H1 (cell line): ENCODE measurements at regions not wholly inside any gene's neighbourhood (a gene's known extent, or its start where the extent isn't known, plus 50 kb on each side); places are given as distances from the start of the nearest gene placed in this dataset.
A peak's percentile ranks its signal among the peaks of the same experiment; 100 is the strongest.

ENCODE experiments used
- CTCF ChIA-PET: fragments of 300-600 bp; sonication (Branson Sonifier 250); formaldehyde crosslinking; loops from one replicate; lab custom pipeline; 2021; ENCODE audit not compliant: partially characterized antibody; lab: Charles Lee
- POLR2A ChIA-PET: fragments of 300-600 bp; sonication (Branson Sonifier 250); formaldehyde crosslinking; loops from one replicate; lab custom pipeline; 2021; ENCODE audit warnings: inconsistent platforms; ENCODE audit not compliant: partially characterized antibody; lab: Charles Lee
- DNase-seq, 2 experiments: peaks; one replicate each; pipeline versions ENCODE4 v3.0.0 to v3.0.0-alpha.2; 2010 to 2022; ENCODE audit warnings: low spot score in 2 of 2, low read depth in 1 of 2, mixed read lengths in 1 of 2
- FAIRE-seq: peaks from 2 replicates; lab custom pipeline; 2011; peaks lifted over from hg19 to GRCh38; lab: Jason Lieb, UNC
- H2AFZ ChIP-seq: 2 replicates; pipeline ENCODE4 v1.8.1; 2012; ENCODE audit warnings: low read length, inconsistent platforms
- H2AK5ac ChIP-seq: 2 replicates; pipeline ENCODE4 v1.6.1; 2013; ENCODE audit warnings: low read depth, low read length
- H2BK120ac ChIP-seq: replicated peaks from 2 replicates; pipeline ENCODE3; 2013; ENCODE audit warnings: low read depth, low read length, inconsistent platforms
- H2BK12ac ChIP-seq: 2 replicates; pipeline ENCODE4 v1.6.1; 2013; ENCODE audit warnings: low read depth, low read length
- H2BK15ac ChIP-seq: 2 replicates; pipeline ENCODE4 v1.6.1; 2013; ENCODE audit warnings: low read length
- H2BK20ac ChIP-seq: 2 replicates; pipeline ENCODE4 v1.6.1; 2013; ENCODE audit warnings: low read length
- H2BK5ac ChIP-seq: 2 replicates; pipeline ENCODE4 v1.6.1; 2013; ENCODE audit warnings: low read depth, low read length
- H3K14ac ChIP-seq: 2 replicates; pipeline ENCODE4 v1.6.1; 2013; ENCODE audit warnings: inconsistent platforms; ENCODE audit not compliant: insufficient read length
- H3K18ac ChIP-seq: 2 replicates; pipeline ENCODE4 v1.6.1; 2013; ENCODE audit warnings: low read length; ENCODE audit errors: extremely low read depth
- H3K23ac ChIP-seq: 2 replicates; pipeline ENCODE4 v1.6.1; 2013; ENCODE audit warnings: inconsistent platforms; ENCODE audit not compliant: insufficient read length
- H3K23me2 ChIP-seq: 2 replicates; pipeline ENCODE4 v1.6.1; 2013; ENCODE audit warnings: low read depth, low read length
- H3K27ac ChIP-seq: 2 replicates; pipeline ENCODE4 v1.6.1; 2011; ENCODE audit warnings: low read depth, low read length, inconsistent platforms
- H3K27me3 ChIP-seq, 4 experiments: replicated peaks in 1 of 4; 1 replicate in 1 of 4; 2 replicates in 3 of 4; pipeline versions ENCODE4 v1.6.1 to v1.8.1; 2011 to 2013; ENCODE audit warnings: low read length in 3 of 4, mild to moderate bottlenecking in 3 of 4, inconsistent platforms in 2 of 4, mixed read lengths in 2 of 4, moderate library complexity in 1 of 4; ENCODE audit not compliant: control insufficient read depth in 3 of 4, insufficient read depth in 3 of 4; ENCODE audit errors: extremely low read depth in 1 of 4
- H3K36me3 ChIP-seq, 4 experiments: 2 replicates each; pipeline versions ENCODE4 v1.6.1 to v1.8.1; 2011 to 2013; ENCODE audit warnings: mild to moderate bottlenecking in 4 of 4, low read length in 3 of 4, moderate library complexity in 2 of 4, control low read depth in 1 of 4, inconsistent platforms in 1 of 4; ENCODE audit not compliant: insufficient read depth in 4 of 4, control insufficient read depth in 2 of 4
- H3K4ac ChIP-seq: replicated peaks from 2 replicates; pipeline ENCODE3; 2013; ENCODE audit warnings: low read length, low read depth, mixed read lengths, inconsistent platforms; ENCODE audit not compliant: insufficient read length
- H3K4me1 ChIP-seq, 4 experiments: replicated peaks in 1 of 4; 1 replicate in 1 of 4; 2 replicates in 3 of 4; pipeline versions ENCODE4 v1.6.1 to v1.8.1; 2011 to 2013; ENCODE audit warnings: low read length in 3 of 4, inconsistent platforms in 2 of 4, mixed read lengths in 1 of 4; ENCODE audit not compliant: insufficient read depth in 4 of 4, control insufficient read depth in 3 of 4
- H3K4me2 ChIP-seq, 2 experiments: 2 replicates each; pipeline versions ENCODE4 v1.6.1 to v1.8.1; 2011 to 2013; ENCODE audit warnings: low read depth in 2 of 2, low read length in 2 of 2, control low read depth in 1 of 2, inconsistent platforms in 1 of 2, mild to moderate bottlenecking in 1 of 2; ENCODE audit not compliant: insufficient read depth in 1 of 2
- H3K4me3 ChIP-seq, 4 experiments: fragments of 200-600, 300-600 bp in 1 of 4; sonication (generic), shearing (Covaris generic), sonication (Bioruptor Twin) in 1 of 4; 2 replicates each; pipeline versions ENCODE4 v1.5.1 to v1.8.1; 2011 to 2016; ENCODE audit warnings: low read length in 4 of 4, low read depth in 3 of 4, control low read depth in 2 of 4, inconsistent platforms in 2 of 4, mild to moderate bottlenecking in 2 of 4, mixed read lengths in 1 of 4, moderate library complexity in 1 of 4; ENCODE audit not compliant: insufficient read depth in 2 of 4; ENCODE audit errors: extremely low read depth in 1 of 4
- H3K56ac ChIP-seq: replicated peaks from 2 replicates; pipeline ENCODE3; 2013; ENCODE audit warnings: low read depth, mild to moderate bottlenecking, mixed read lengths, low read length, inconsistent platforms; ENCODE audit not compliant: insufficient read length
- H3K79me1 ChIP-seq: 2 replicates; pipeline ENCODE4 v1.6.1; 2013; ENCODE audit warnings: low read depth, low read length, control low read depth
- H3K79me2 ChIP-seq, 2 experiments: 2 replicates each; pipeline versions ENCODE4 v1.6.1 to v1.8.1; 2012 to 2013; ENCODE audit warnings: low read length in 2 of 2, mild to moderate bottlenecking in 2 of 2, inconsistent platforms in 1 of 2; ENCODE audit not compliant: insufficient read depth in 2 of 2, control insufficient read depth in 1 of 2
- H3K9ac ChIP-seq, 4 experiments: replicated peaks in 1 of 4; 1 replicate in 1 of 4; 2 replicates in 3 of 4; pipeline versions ENCODE4 v1.6.1 to v1.8.1; 2011 to 2013; ENCODE audit warnings: low read depth in 3 of 4, low read length in 3 of 4, control low read depth in 2 of 4, mild to moderate bottlenecking in 2 of 4, moderate library complexity in 2 of 4, inconsistent platforms in 1 of 4; ENCODE audit errors: extremely low read depth in 1 of 4
- H3K9me3 ChIP-seq, 2 experiments: 2 replicates each; pipeline versions ENCODE4 v1.6.1 to v1.8.1; 2012 to 2013; ENCODE audit warnings: mild to moderate bottlenecking in 2 of 2, moderate library complexity in 2 of 2, control low read depth in 1 of 2, inconsistent platforms in 1 of 2, low read depth in 1 of 2, low read length in 1 of 2, mixed read lengths in 1 of 2; ENCODE audit not compliant: insufficient read depth in 2 of 2
- H4K20me1 ChIP-seq, 2 experiments: replicated peaks in 1 of 2; 2 replicates each; pipeline versions ENCODE3 to v1.8.1; 2011 to 2013; ENCODE audit warnings: inconsistent platforms in 2 of 2, low read length in 2 of 2, mild to moderate bottlenecking in 1 of 2; ENCODE audit not compliant: insufficient read depth in 2 of 2, control insufficient read depth in 1 of 2
- H4K5ac ChIP-seq: 2 replicates; pipeline ENCODE4 v1.6.1; 2013; ENCODE audit warnings: low read length, low read depth, mixed read lengths, inconsistent platforms; ENCODE audit not compliant: insufficient read length
- H4K8ac ChIP-seq: 2 replicates; pipeline ENCODE4 v1.8.0; 2013; ENCODE audit warnings: mild to moderate bottlenecking, moderate library complexity, low read length, inconsistent platforms; ENCODE audit not compliant: insufficient read depth; ENCODE audit errors: extremely low read depth
- H4K91ac ChIP-seq: replicated peaks from 2 replicates; pipeline ENCODE3; 2013; ENCODE audit warnings: low read length, mixed read lengths, inconsistent platforms; ENCODE audit not compliant: insufficient read length
- WGBS, 2 experiments: shearing (Covaris generic) in 1 of 2; methylation state at CpG; one replicate each; pipeline versions ENCODE4 v1.1.6 to v1.1.7; 2013 to 2015; ENCODE audit warnings: low lambda C conversion rate in 2 of 2, mixed read lengths in 2 of 2, inconsistent platforms in 1 of 2, low coverage in 1 of 2, missing lambda C conversion rate in 1 of 2; ENCODE audit not compliant: insufficient replicate concordance in 2 of 2, insufficient coverage in 1 of 2, insufficient read length in 1 of 2; ENCODE audit errors: extremely low coverage in 1 of 2, missing lambda C conversion rate in 1 of 2; 5-methylcytosine and 5-hydroxymethylcytosine counted together

DNA sequence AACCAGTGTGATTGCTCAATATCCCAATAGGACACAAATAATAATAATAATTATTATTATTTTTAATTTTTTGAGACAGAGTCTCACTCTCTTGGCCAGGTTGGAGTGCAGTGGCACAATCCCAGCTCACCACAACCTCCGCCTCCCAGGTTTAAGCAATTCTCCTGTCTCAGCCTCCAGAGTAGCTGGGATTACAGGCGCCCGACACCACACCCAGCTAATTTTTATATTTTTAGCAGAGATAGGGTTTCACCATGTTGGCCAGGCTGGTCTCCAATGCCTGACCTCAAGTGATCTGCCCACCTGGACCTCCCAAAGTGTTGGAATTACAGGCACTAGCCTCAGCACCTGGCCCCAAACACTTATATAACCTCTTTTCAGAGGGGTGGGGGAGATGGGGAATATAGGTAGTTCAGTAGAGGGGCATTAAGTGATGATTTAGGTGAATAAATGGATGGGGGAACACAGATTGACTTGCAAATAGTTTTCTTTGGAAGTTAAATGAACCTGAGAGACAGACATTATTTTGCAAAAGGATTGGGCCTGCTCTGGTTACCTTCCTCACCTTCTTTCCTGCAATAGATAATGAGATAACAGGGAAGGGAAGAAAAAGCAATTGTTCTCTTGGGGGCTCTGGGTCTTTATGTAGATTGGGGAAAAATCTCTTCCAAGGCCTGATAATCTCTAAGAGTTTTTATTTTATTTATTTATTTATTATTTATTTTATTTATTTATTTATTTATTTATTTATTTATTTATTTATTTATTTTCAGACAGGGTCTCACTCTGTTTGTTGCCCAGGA lies 57.7 kb downstream of the RESF1 start:
- Histone ChIP-seq H2BK5ac (peak overlapping the region; percentile 92; the same call in 1 of the 2 replicates), H3K27me3 (no peaks in the 10 kb centered on the region), H4K8ac (no peak overlapping the region), H2BK12ac (peak overlapping the region; percentile 91; the same call in 1 of the 2 replicates), H3K56ac (no peak overlapping the region), H4K20me1 (no peaks in the 10 kb centered on the region), H3K4me1 (peaks cover 2 to 12% (median 9%) of the 10 kb centered on the region in 4 experiments), H3K18ac (peak overlapping the region; percentile 91), H2BK15ac (no peak overlapping the region), H2BK120ac (peak overlapping the region; percentile 92), H3K79me1 (no peaks in the 10 kb centered on the region), H2AK5ac (0 out of 2 replicates have a peak overlapping the region, but pooled peaks have one; percentile 34), H2BK20ac (peak overlapping the region; percentile 89), H3K4me2 (no peak overlapping the region), H3K14ac (no peak overlapping the region), H3K4ac (no peak overlapping the region), H3K9me3 (peaks cover 0 to 3% of the 10 kb centered on the region in 2 experiments; a peak in 1 of 4 replicates), H3K9ac (no peak overlapping the region), H2AFZ (no peak overlapping the region), H3K27ac (no peak overlapping the region), H3K23me2 (no peaks in the 10 kb centered on the region), H3K79me2 (no peaks in the 10 kb centered on the region), H3K23ac (no peak overlapping the region), H4K91ac (no peak overlapping the region), H3K36me3 (no peaks in the 10 kb centered on the region), H4K5ac (peak overlapping the region; percentile 74), H3K4me3 (no peak overlapping the region)
- POLR2A ChIA-PET = interaction anchor here (2.1 kb wide), 1 partner anchor 14 kb away, joined by 7 read pairs; no protein-coding TSS in a partner anchor
- no peak for DNase-seq
- WGBS, 2 experiments = 57% methylated on average over 3 of the region's 3 CpGs; no CpG with 5 or more reads in 1 of the 2 experiments
- CTCF ChIA-PET = no interaction called here
- no peak for FAIRE-seq
